Left lung (tissue), 4 donors: ENCODE measurements at regions not wholly inside any gene's neighbourhood (a gene's known extent, or its start where the extent isn't known, plus 50 kb on each side); places are given as distances from the start of the nearest gene placed in this dataset.

Experiments
- ATAC-seq: fragments of 200-7000 bp; cut with Tn5 transposase; one replicate; pipeline ENCODE4 v1.9.1; 2020; ENCODE audit warnings: moderate library complexity
- DNase-seq, 4 donors: peaks; one replicate each; pipeline ENCODE4 v3.0.0-alpha.2; 2013 to 2020
- H3K27ac ChIP-seq, 2 donors: fragments of 200-600 bp; sonication (generic) in 1 of 2; one replicate each; pipeline versions ENCODE4 v1.5.0 to v1.8.0; 2020 to 2021
- H3K27me3 ChIP-seq, 2 donors: fragments of 200-600 bp; sonication (generic) in 1 of 2; one replicate each; pipeline versions ENCODE4 v1.5.0 to v1.8.0; 2020 to 2021
- H3K36me3 ChIP-seq, 2 donors: fragments of 200-600 bp; sonication (generic) in 1 of 2; one replicate each; pipeline versions ENCODE4 v1.5.0 to v1.8.0; 2020 to 2021
- H3K4me1 ChIP-seq, 2 donors: fragments of 200-600 bp; one replicate each; pipeline ENCODE4 v1.8.0; 2021
- H3K4me3 ChIP-seq, 2 donors: fragments of 200-600 bp; sonication (generic) in 1 of 2; one replicate each; pipeline versions ENCODE4 v1.5.0 to v1.8.0; 2020 to 2021; ENCODE audit warnings: mild to moderate bottlenecking in 1 of 2
- H3K9me3 ChIP-seq, 2 donors: fragments of 200-600 bp; sonication (generic) in 1 of 2; one replicate each; pipeline versions ENCODE4 v1.5.0 to v1.8.0; 2020 to 2021
- CTCF ChIP-seq, 2 donors: fragments of 200-600 bp; sonication (generic) in 1 of 2; IDR thresholded peaks; one replicate each; pipeline versions ENCODE4 v1.5.0 to v1.8.0; 2021; ENCODE audit warnings: antibody characterized with exemption in 2 of 2
- intact Hi-C, 2 donors: fragments of 100-400 bp; cut with DNase I; formaldehyde crosslinking; loops; one replicate each; pipeline versions ENCODE4 v1.11.2 to v1.14.2; 2022
- donor health status: DM: no; HTN: yes; CAD: no.
- donor health status: DM: no; HTN: no; CAD: no.

- intact Hi-C loops: loop anchor here in 1 of 2 donors (5.0 kb wide), 1 partner anchor 548 kb away; no protein-coding TSS in a partner anchor
- TF ChIP-seq CTCF (IDR thresholded peaks at IDR 0.05): no peak
These were observed 224.3 kb downstream of the ALDH8A1 start for GRCh38 chr6:134725590-134725989.

GRCh38 chr6:134724771-134725340 lies 225.0 kb downstream of the ALDH8A1 start:
- intact Hi-C loops: loop anchor here in 1 of 2 donors (5.0 kb wide), 1 partner anchor 548 kb away; no protein-coding TSS in a partner anchor
- H3K4me3 ChIP-seq: no peak overlapping the region
- H3K27me3 ChIP-seq: no peaks in the 10 kb centered on the region
- DNase-seq: peak in 1 of 4 donors; percentile 55
- no peaks in the 10 kb centered on the region for H3K9me3 ChIP-seq
- peak; percentile 65 for ATAC-seq
- H3K27ac ChIP-seq: no peak overlapping the region
- peaks cover 25 to 43% of the 10 kb centered on the region in 2 donors for H3K4me1 ChIP-seq
- no peaks in the 10 kb centered on the region for H3K36me3 ChIP-seq
- TF ChIP-seq CTCF (IDR thresholded peaks at IDR 0.05): no peak

More at GRCh38 chr6:134725590-134725989, 224.3 kb downstream of the ALDH8A1 start:
- Histone ChIP-seq H3K27ac (peak overlapping the region in 1 of 2 donors; percentile 16), H3K36me3 (no peaks in the 10 kb centered on the region), H3K4me1 (peaks cover 18 to 36% of the 10 kb centered on the region in 2 donors), H3K27me3 (no peaks in the 10 kb centered on the region), H3K4me3 (no peak overlapping the region), H3K9me3 (no peaks in the 10 kb centered on the region)
- DNase-seq (no peak), ATAC-seq (no peak)

GRCh38 chr6:134723081-134723871 lies 226.6 kb downstream of the ALDH8A1 start:
- intact Hi-C loops: no loop called here
- H3K4me3 ChIP-seq: no peak overlapping the region
- no peaks in the 10 kb centered on the region for H3K27me3 ChIP-seq
- TF ChIP-seq CTCF (IDR thresholded peaks at IDR 0.05): no peak
- no peak for ATAC-seq
- peaks cover 29 to 59% of the 10 kb centered on the region in 2 donors for H3K4me1 ChIP-seq
- no peak for DNase-seq
- H3K9me3 ChIP-seq: no peaks in the 10 kb centered on the region
- no peaks in the 10 kb centered on the region for H3K36me3 ChIP-seq
- peak overlapping the region; percentile 31 to 34 for H3K27ac ChIP-seq

GRCh38 chr6:134722200-134722870 lies 227.6 kb downstream of the ALDH8A1 start:
- no peak for DNase-seq
- intact Hi-C loops: no loop called here
- Histone ChIP-seq H3K36me3 (no peaks in the 10 kb centered on the region), H3K4me3 (no peak overlapping the region), H3K27me3 (no peaks in the 10 kb centered on the region), H3K9me3 (no peaks in the 10 kb centered on the region), H3K4me1 (peaks cover 29 to 59% of the 10 kb centered on the region in 2 donors), H3K27ac (peak overlapping the region; percentile 31 to 69)
- no peak for ATAC-seq
- no peak for TF ChIP-seq CTCF (IDR thresholded peaks at IDR 0.05)

- DNase-seq (no peak), ATAC-seq (no peak)
- Histone ChIP-seq H3K36me3 (no peaks in the 10 kb centered on the region), H3K9me3 (no peaks in the 10 kb centered on the region), H3K4me1 (peaks cover 29 to 59% of the 10 kb centered on the region in 2 donors), H3K27me3 (no peaks in the 10 kb centered on the region), H3K27ac (peak overlapping the region; percentile 15 to 69), H3K4me3 (no peak overlapping the region)
- intact Hi-C loops: no loop called here
- TF ChIP-seq CTCF (IDR thresholded peaks at IDR 0.05): no peak
These were observed 228.9 kb downstream of the ALDH8A1 start for GRCh38 chr6:134721060-134721405.
